Colonic mucosa (tissue), 4 donors: ENCODE measurements at regions not wholly inside any gene's neighbourhood (a gene's known extent, or its start where the extent isn't known, plus 50 kb on each side); places are given as distances from the start of the nearest gene placed in this dataset.

ENCODE experiments used
- DNase-seq: peaks from one replicate; pipeline ENCODE4 v3.0.0-alpha.2; 2020
- H3K27ac ChIP-seq: fragments of 200-600 bp; one replicate; pipeline ENCODE4 v1.8.0; 2021
- H3K27me3 ChIP-seq: fragments of 200-600 bp; one replicate; pipeline ENCODE4 v1.8.0; 2021
- H3K36me3 ChIP-seq: fragments of 200-600 bp; one replicate; pipeline ENCODE4 v1.8.0; 2021
- H3K4me1 ChIP-seq: fragments of 200-600 bp; one replicate; pipeline ENCODE4 v1.8.0; 2021; ENCODE audit warnings: mild to moderate bottlenecking
- H3K4me3 ChIP-seq: fragments of 200-600 bp; one replicate; pipeline ENCODE4 v1.8.0; 2021
- H3K9ac ChIP-seq, 2 donors: one replicate each; pipeline ENCODE4 v1.7.0; 2013; ENCODE audit warnings: control low read depth in 2 of 2, low read depth in 2 of 2, low read length in 2 of 2
- H3K9me3 ChIP-seq: fragments of 200-600 bp; one replicate; pipeline ENCODE4 v1.8.0; 2021
- intact Hi-C: fragments of 100-400 bp; cut with DNase I; formaldehyde crosslinking; loops from one replicate; pipeline ENCODE4 v1.14.1; 2022
- TF ChIP-seq, protein P1 (sequence below): fragments of 200-600 bp; IDR thresholded peaks from one replicate; pipeline ENCODE4 v1.8.0; 2022; ENCODE audit warnings: antibody characterized with exemption, mild to moderate bottlenecking
- donor health status: healthy.
- donor health status: DM: no; HTN: no; CAD: no.
- donor health status: DM: no; HTN: no; CAD: no.

- intact Hi-C loops = no loop called here
- TF ChIP-seq, protein P1, sequence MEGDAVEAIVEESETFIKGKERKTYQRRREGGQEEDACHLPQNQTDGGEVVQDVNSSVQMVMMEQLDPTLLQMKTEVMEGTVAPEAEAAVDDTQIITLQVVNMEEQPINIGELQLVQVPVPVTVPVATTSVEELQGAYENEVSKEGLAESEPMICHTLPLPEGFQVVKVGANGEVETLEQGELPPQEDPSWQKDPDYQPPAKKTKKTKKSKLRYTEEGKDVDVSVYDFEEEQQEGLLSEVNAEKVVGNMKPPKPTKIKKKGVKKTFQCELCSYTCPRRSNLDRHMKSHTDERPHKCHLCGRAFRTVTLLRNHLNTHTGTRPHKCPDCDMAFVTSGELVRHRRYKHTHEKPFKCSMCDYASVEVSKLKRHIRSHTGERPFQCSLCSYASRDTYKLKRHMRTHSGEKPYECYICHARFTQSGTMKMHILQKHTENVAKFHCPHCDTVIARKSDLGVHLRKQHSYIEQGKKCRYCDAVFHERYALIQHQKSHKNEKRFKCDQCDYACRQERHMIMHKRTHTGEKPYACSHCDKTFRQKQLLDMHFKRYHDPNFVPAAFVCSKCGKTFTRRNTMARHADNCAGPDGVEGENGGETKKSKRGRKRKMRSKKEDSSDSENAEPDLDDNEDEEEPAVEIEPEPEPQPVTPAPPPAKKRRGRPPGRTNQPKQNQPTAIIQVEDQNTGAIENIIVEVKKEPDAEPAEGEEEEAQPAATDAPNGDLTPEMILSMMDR = no peak
- H3K9me3 ChIP-seq = no peaks in the 10 kb centered on the region
- no peak overlapping the region for H3K4me3 ChIP-seq
- no peak for DNase-seq
- H3K4me1 ChIP-seq = no peaks in the 10 kb centered on the region
- H3K36me3 ChIP-seq = no peaks in the 10 kb centered on the region
- H3K27me3 ChIP-seq = no peaks in the 10 kb centered on the region
- H3K27ac ChIP-seq = no peak overlapping the region
- no peak overlapping the region for H3K9ac ChIP-seq
These were observed 67.4 kb upstream of the INPP4B start for GRCh38 chr4:142913461-142914030.

DNA sequence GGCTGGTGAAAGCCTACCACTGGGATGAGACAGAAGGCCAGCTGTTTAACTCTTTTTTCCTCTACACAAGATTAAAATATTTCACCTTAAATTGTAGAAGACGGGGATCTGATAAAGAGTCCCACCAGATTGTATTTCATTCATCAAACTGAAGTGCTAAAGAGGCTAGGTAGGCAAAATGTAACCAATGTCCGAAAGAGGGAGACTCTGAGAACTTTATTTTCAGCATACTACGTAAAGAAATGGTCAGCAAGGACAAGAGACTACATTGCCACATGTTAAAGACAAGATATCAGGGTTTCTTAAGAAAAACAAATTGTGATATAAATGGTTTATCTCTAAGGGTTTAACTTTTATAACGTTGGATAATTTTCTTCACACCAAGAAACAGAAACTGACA is 71.6 kb upstream of the INPP4B start:
- Histone ChIP-seq H3K27ac (no peak overlapping the region), H3K36me3 (no peaks in the 10 kb centered on the region), H3K4me3 (no peak overlapping the region), H3K9ac (no peak overlapping the region), H3K27me3 (no peaks in the 10 kb centered on the region), H3K4me1 (no peaks in the 10 kb centered on the region), H3K9me3 (no peaks in the 10 kb centered on the region)
- intact Hi-C loops = no loop called here
- TF ChIP-seq, protein P1 = no peak
- no peak for DNase-seq

GRCh38 chr4:142922720-142923119 is 76.6 kb upstream of the INPP4B start:
- intact Hi-C loops = no loop called here
- no peaks in the 10 kb centered on the region for H3K36me3 ChIP-seq

DNA sequence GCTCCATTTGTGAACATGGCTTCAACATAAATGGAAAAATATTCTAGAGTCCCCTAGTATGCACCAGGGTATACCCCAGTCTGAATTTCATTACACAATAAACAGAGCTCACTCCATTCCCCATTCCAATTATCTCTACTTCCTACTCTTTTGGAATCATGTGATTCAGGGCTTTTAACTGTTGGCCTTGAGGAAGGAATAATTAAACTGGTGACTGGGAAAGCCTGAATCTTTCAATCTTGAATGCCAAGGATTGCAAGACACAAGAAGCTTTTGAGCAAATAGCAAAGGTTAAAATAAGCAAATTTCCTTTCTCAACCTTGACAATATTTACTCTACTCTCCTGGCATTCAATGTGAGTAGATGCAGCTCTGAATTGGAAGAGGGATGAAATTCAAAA is 77.5 kb upstream of the INPP4B start:
- H3K4me3 ChIP-seq = no peak overlapping the region
- no peaks in the 10 kb centered on the region for H3K27me3 ChIP-seq
- no peaks in the 10 kb centered on the region for H3K36me3 ChIP-seq
- H3K27ac ChIP-seq = no peak overlapping the region
- TF ChIP-seq, protein P1 = no peak
- no peak overlapping the region for H3K9ac ChIP-seq
- no peak for DNase-seq
- no peaks in the 10 kb centered on the region for H3K4me1 ChIP-seq
- intact Hi-C loops = no loop called here
- no peaks in the 10 kb centered on the region for H3K9me3 ChIP-seq

More at GRCh38 chr4:142922720-142923119, 76.6 kb upstream of the INPP4B start:
- Histone ChIP-seq H3K4me1 (no peaks in the 10 kb centered on the region), H3K9ac (no peak overlapping the region), H3K4me3 (no peak overlapping the region), H3K9me3 (no peaks in the 10 kb centered on the region), H3K27ac (no peak overlapping the region), H3K27me3 (no peaks in the 10 kb centered on the region)
- no peak for DNase-seq
- TF ChIP-seq, protein P1 = no peak

GRCh38 chr4:142925161-142925560 is 79.1 kb upstream of the INPP4B start:
- no peaks in the 10 kb centered on the region for H3K9me3 ChIP-seq
- DNase-seq = no peak
- H3K27ac ChIP-seq = no peak overlapping the region
- TF ChIP-seq, protein P1 = no peak
- H3K4me3 ChIP-seq = no peak overlapping the region
- no peaks in the 10 kb centered on the region for H3K36me3 ChIP-seq
- H3K27me3 ChIP-seq = no peaks in the 10 kb centered on the region
- no peak overlapping the region for H3K9ac ChIP-seq
- no peaks in the 10 kb centered on the region for H3K4me1 ChIP-seq
- intact Hi-C loops = no loop called here
